Kidney (tissue), 13 donors: ENCODE measurements at regions not wholly inside any gene's neighbourhood (a gene's known extent, or its start where the extent isn't known, plus 50 kb on each side); places are given as distances from the start of the nearest gene placed in this dataset.

Source experiments
- DNase-seq, 5 donors: peaks; one replicate each; pipeline ENCODE4 v3.0.0-alpha.2; 2013 to 2020
- FAIRE-seq: peaks from 2 replicates; lab custom pipeline; 2012; peaks lifted over from hg19 to GRCh38; lab: Jason Lieb, UNC
- H3K27ac ChIP-seq, 2 donors: one replicate each; pipeline ENCODE4 v1.7.0; 2013; ENCODE audit warnings: low read depth in 2 of 2, low read length in 2 of 2, inconsistent platforms in 1 of 2
- H3K27me3 ChIP-seq: one replicate; pipeline ENCODE4 v1.7.1; 2013; ENCODE audit warnings: low read length, inconsistent platforms; ENCODE audit not compliant: control insufficient read depth, insufficient read depth
- H3K36me3 ChIP-seq, 3 donors: one replicate each; pipeline versions ENCODE4 v1.7.0 to v1.7.1; 2013; ENCODE audit warnings: low read length in 3 of 3, control low read depth in 1 of 3, inconsistent platforms in 1 of 3; ENCODE audit not compliant: insufficient read depth in 3 of 3, control insufficient read depth in 2 of 3
- H3K4me1 ChIP-seq, 3 donors: one replicate each; pipeline versions ENCODE4 v1.7.0 to v1.7.1; 2013; ENCODE audit warnings: low read length in 3 of 3, inconsistent platforms in 1 of 3, low read depth in 1 of 3; ENCODE audit not compliant: control insufficient read depth in 2 of 3, insufficient read depth in 2 of 3
- H3K4me3 ChIP-seq, 3 donors: one replicate each; pipeline versions ENCODE4 v1.7.0 to v1.8.1; 2013; ENCODE audit warnings: low read length in 3 of 3, control low read depth in 1 of 3, inconsistent platforms in 1 of 3
- H3K9ac ChIP-seq, 3 donors: one replicate each; pipeline versions ENCODE4 v1.7.0 to v1.7.1; 2013; ENCODE audit warnings: low read length in 3 of 3, control low read depth in 1 of 3, inconsistent platforms in 1 of 3
- H3K9me3 ChIP-seq, 3 donors: one replicate each; pipeline versions ENCODE4 v1.7.0 to v1.7.1; 2013; ENCODE audit warnings: low read length in 3 of 3, control low read depth in 1 of 3, inconsistent platforms in 1 of 3; ENCODE audit not compliant: control insufficient read depth in 2 of 3, insufficient read depth in 1 of 3
- CTCF ChIP-seq: IDR thresholded peaks from 3 replicates; pipeline ENCODE4 v1.5.1; 2012; ENCODE audit warnings: mild to moderate bottlenecking, moderate library complexity, borderline replicate concordance; ENCODE audit not compliant: insufficient read depth; ENCODE audit errors: extremely low read depth
- intact Hi-C: fragments of 100-400 bp; cut with DNase I; formaldehyde crosslinking; loops from one replicate; pipeline ENCODE4 v1.11.1; 2022
- donor health status: control.
- donor health status: control.
- donor health status: control.
- donor health status: control.
- donor health status: control.
- donor health status: DM: yes; HTN: yes; CAD: no.
- donor health status: Normal renal cell carcinoma (clear cell type).

- intact Hi-C loops, result no loop called here
- FAIRE-seq (no peak), DNase-seq (no peak)
- Histone ChIP-seq H3K9me3 (no peaks in the 10 kb centered on the region), H3K9ac (no peak overlapping the region), H3K27ac (no peak overlapping the region), H3K4me3 (no peak overlapping the region), H3K36me3 (no peaks in the 10 kb centered on the region), H3K4me1 (peaks cover 0 to 5% (median 0%) of the 10 kb centered on the region in 3 donors), H3K27me3 (no peaks in the 10 kb centered on the region)
- no peak for TF ChIP-seq CTCF
Observed at GRCh38 chr13:69589531-69590235, 517.9 kb upstream of the ATXN8OS start.

GRCh38 chr13:69585656-69586055 is 522.0 kb upstream of the ATXN8OS start:
- no peak overlapping the region for H3K4me3 ChIP-seq

GRCh38 chr13:69580255-69580654 is 527.4 kb upstream of the ATXN8OS start:
- H3K27ac ChIP-seq, result no peak overlapping the region
- no peaks in the 10 kb centered on the region for H3K36me3 ChIP-seq
- no peak for TF ChIP-seq CTCF
- H3K4me1 ChIP-seq, result no peaks in the 10 kb centered on the region
- intact Hi-C loops, result no loop called here
- no peaks in the 10 kb centered on the region for H3K27me3 ChIP-seq
- DNase-seq (no peak), FAIRE-seq (no peak)
- H3K4me3 ChIP-seq, result no peak overlapping the region
- peaks cover 0 to 1% (median 0%) of the 10 kb centered on the region in 3 donors for H3K9me3 ChIP-seq
- no peak overlapping the region for H3K9ac ChIP-seq

More at GRCh38 chr13:69585656-69586055, 522.0 kb upstream of the ATXN8OS start:
- no peaks in the 10 kb centered on the region for H3K36me3 ChIP-seq
- H3K4me1 ChIP-seq, result no peaks in the 10 kb centered on the region
- no peak overlapping the region for H3K9ac ChIP-seq
- intact Hi-C loops, result no loop called here
- no peaks in the 10 kb centered on the region for H3K27me3 ChIP-seq
- no peaks in the 10 kb centered on the region for H3K9me3 ChIP-seq
- FAIRE-seq, result no peak
- no peak for TF ChIP-seq CTCF
- peak in 1 of 5 donors; percentile 3 for DNase-seq
- H3K27ac ChIP-seq, result no peak overlapping the region

- no peak for TF ChIP-seq CTCF
- Histone ChIP-seq H3K27ac (no peak overlapping the region), H3K9ac (no peak overlapping the region), H3K27me3 (no peaks in the 10 kb centered on the region), H3K4me3 (no peak overlapping the region), H3K9me3 (peaks cover 0 to 2% (median 0%) of the 10 kb centered on the region in 3 donors), H3K4me1 (no peaks in the 10 kb centered on the region), H3K36me3 (no peaks in the 10 kb centered on the region)
- intact Hi-C loops, result no loop called here
- peak in 2 of 5 donors; percentile 21 to 24 for DNase-seq
- FAIRE-seq, result peak; percentile 75
Observed at GRCh38 chr13:69579351-69579750, 528.3 kb upstream of the ATXN8OS start.
